Astrocyte (in vitro differentiated cells and primary cell): ENCODE measurements at regions not wholly inside any gene's neighbourhood (a gene's known extent, or its start where the extent isn't known, plus 50 kb on each side); places are given as distances from the start of the nearest gene placed in this dataset.
"Not testable (repeated sequence)": the region's sequence is repeated elsewhere in the genome, so short reads cannot be mapped to it uniquely, and the experiment has no call there.

ENCODE experiments used
- DNase-seq: peaks from one replicate; pipeline ENCODE4 v3.0.0-alpha.2; 2010; ENCODE audit warnings: low read depth
- FAIRE-seq: peaks from 2 replicates; lab custom pipeline; 2011; peaks lifted over from hg19 to GRCh38; lab: Jason Lieb, UNC
- H2AFZ ChIP-seq: 2 replicates; pipeline ENCODE4 v1.6.0; 2012; ENCODE audit warnings: low read depth, low read length, inconsistent platforms
- H3K27ac ChIP-seq: 2 replicates; pipeline ENCODE4 v1.5.1; 2011; ENCODE audit warnings: low read depth, low read length, inconsistent platforms
- H3K27me3 ChIP-seq: 2 replicates; pipeline ENCODE4 v1.6.0; 2011; ENCODE audit warnings: low read length, inconsistent platforms; ENCODE audit not compliant: insufficient read depth
- H3K36me3 ChIP-seq: 2 replicates; pipeline ENCODE4 v1.5.1; 2011; ENCODE audit warnings: low read length, inconsistent platforms; ENCODE audit not compliant: insufficient read depth
- H3K4me1 ChIP-seq: 2 replicates; pipeline ENCODE4 v1.5.1; 2011; ENCODE audit warnings: low read length, inconsistent platforms; ENCODE audit not compliant: insufficient read depth
- H3K4me2 ChIP-seq: 2 replicates; pipeline ENCODE4 v1.6.0; 2012; ENCODE audit warnings: low read length, inconsistent platforms
- H3K4me3 ChIP-seq: 2 replicates; pipeline ENCODE4 v1.5.1; 2011; ENCODE audit warnings: low read depth, mild to moderate bottlenecking, low read length, inconsistent platforms; ENCODE audit not compliant: insufficient read depth
- H3K79me2 ChIP-seq: 2 replicates; pipeline ENCODE4 v1.6.0; 2012; ENCODE audit warnings: mild to moderate bottlenecking, low read length, inconsistent platforms; ENCODE audit not compliant: insufficient read depth
- H3K9ac ChIP-seq: 2 replicates; pipeline ENCODE4 v1.6.0; 2012; ENCODE audit warnings: mild to moderate bottlenecking, low read length, inconsistent platforms
- H3K9me3 ChIP-seq: 2 replicates; pipeline ENCODE4 v1.5.1; 2012; ENCODE audit warnings: low read depth, mild to moderate bottlenecking, low read length, inconsistent platforms; ENCODE audit not compliant: insufficient read depth
- H4K20me1 ChIP-seq: 2 replicates; pipeline ENCODE4 v1.6.0; 2012; ENCODE audit warnings: low read length, inconsistent platforms; ENCODE audit not compliant: insufficient read depth
- H3K27ac Mint-ChIP-seq: one replicate; pipeline ENCODE4 v1.8.0; 2021; ENCODE audit warnings: mild to moderate bottlenecking, mixed read lengths; ENCODE audit not compliant: unreplicated experiment
- H3K27me3 Mint-ChIP-seq: one replicate; pipeline ENCODE4 v1.8.0; 2021; ENCODE audit warnings: low read depth, mixed read lengths; ENCODE audit not compliant: unreplicated experiment
- H3K36me3 Mint-ChIP-seq: one replicate; pipeline ENCODE4 v1.8.0; 2021; ENCODE audit warnings: low read depth, mixed read lengths; ENCODE audit not compliant: unreplicated experiment
- H3K4me1 Mint-ChIP-seq: one replicate; pipeline ENCODE4 v1.8.0; 2021; ENCODE audit warnings: low read depth, mixed read lengths; ENCODE audit not compliant: unreplicated experiment
- H3K4me3 Mint-ChIP-seq: one replicate; pipeline ENCODE4 v1.8.0; 2021; ENCODE audit warnings: mild to moderate bottlenecking, moderate library complexity, mixed read lengths; ENCODE audit not compliant: unreplicated experiment
- H3K9me3 Mint-ChIP-seq: one replicate; pipeline ENCODE4 v1.8.0; 2021; ENCODE audit warnings: mild to moderate bottlenecking, mixed read lengths; ENCODE audit not compliant: unreplicated experiment
- EZH2 ChIP-seq: IDR thresholded peaks from 2 replicates; pipeline ENCODE4 v1.6.1; 2012; ENCODE audit warnings: mild to moderate bottlenecking, low read length, inconsistent platforms; ENCODE audit not compliant: insufficient read depth
- TF ChIP-seq, protein P1 (sequence below): IDR thresholded peaks from 2 replicates; pipeline ENCODE4 v1.5.1; 2011; ENCODE audit warnings: low read depth, mild to moderate bottlenecking, inconsistent platforms, low read length, moderate library complexity; ENCODE audit not compliant: insufficient read depth

GRCh38 chr1:192461684-192462083 lies 113.9 kb upstream of the RGS1 start:
- Mint-ChIP-seq H3K9me3 (no peaks in the 10 kb centered on the region), H3K4me1 (no peaks in the 10 kb centered on the region), H3K4me3 (no peak overlapping the region), H3K36me3 (no peaks in the 10 kb centered on the region), H3K27me3 (no peaks in the 10 kb centered on the region), H3K27ac (no peak overlapping the region)
- Histone ChIP-seq H4K20me1 (no peaks in the 10 kb centered on the region), H2AFZ (no peak overlapping the region), H3K79me2 (no peaks in the 10 kb centered on the region), H3K27me3 (no peaks in the 10 kb centered on the region), H3K9ac (no peak overlapping the region), H3K4me1 (no peaks in the 10 kb centered on the region), H3K4me3 (no peak overlapping the region), H3K36me3 (no peaks in the 10 kb centered on the region), H3K27ac (no peak overlapping the region), H3K9me3 (no peaks in the 10 kb centered on the region), H3K4me2 (no peak overlapping the region)
- DNase-seq (no peak), FAIRE-seq (no peak)
- TF ChIP-seq, protein P1, sequence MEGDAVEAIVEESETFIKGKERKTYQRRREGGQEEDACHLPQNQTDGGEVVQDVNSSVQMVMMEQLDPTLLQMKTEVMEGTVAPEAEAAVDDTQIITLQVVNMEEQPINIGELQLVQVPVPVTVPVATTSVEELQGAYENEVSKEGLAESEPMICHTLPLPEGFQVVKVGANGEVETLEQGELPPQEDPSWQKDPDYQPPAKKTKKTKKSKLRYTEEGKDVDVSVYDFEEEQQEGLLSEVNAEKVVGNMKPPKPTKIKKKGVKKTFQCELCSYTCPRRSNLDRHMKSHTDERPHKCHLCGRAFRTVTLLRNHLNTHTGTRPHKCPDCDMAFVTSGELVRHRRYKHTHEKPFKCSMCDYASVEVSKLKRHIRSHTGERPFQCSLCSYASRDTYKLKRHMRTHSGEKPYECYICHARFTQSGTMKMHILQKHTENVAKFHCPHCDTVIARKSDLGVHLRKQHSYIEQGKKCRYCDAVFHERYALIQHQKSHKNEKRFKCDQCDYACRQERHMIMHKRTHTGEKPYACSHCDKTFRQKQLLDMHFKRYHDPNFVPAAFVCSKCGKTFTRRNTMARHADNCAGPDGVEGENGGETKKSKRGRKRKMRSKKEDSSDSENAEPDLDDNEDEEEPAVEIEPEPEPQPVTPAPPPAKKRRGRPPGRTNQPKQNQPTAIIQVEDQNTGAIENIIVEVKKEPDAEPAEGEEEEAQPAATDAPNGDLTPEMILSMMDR = no peak
- no peak for TF ChIP-seq EZH2

- FAIRE-seq (no peak), DNase-seq (no peak)
- Mint-ChIP-seq H3K36me3 (no peaks in the 10 kb centered on the region), H3K27ac (no peak overlapping the region), H3K9me3 (no peaks in the 10 kb centered on the region), H3K4me3 (no peak overlapping the region), H3K4me1 (no peaks in the 10 kb centered on the region), H3K27me3 (no peaks in the 10 kb centered on the region)
- Histone ChIP-seq H3K27ac (no peak overlapping the region), H3K4me3 (no peak overlapping the region), H2AFZ (no peak overlapping the region), H3K27me3 (no peaks in the 10 kb centered on the region), H4K20me1 (no peaks in the 10 kb centered on the region), H3K9ac (no peak overlapping the region), H3K4me2 (no peak overlapping the region), H3K79me2 (no peaks in the 10 kb centered on the region), H3K4me1 (no peaks in the 10 kb centered on the region), H3K36me3 (no peaks in the 10 kb centered on the region), H3K9me3 (no peaks in the 10 kb centered on the region)
- TF ChIP-seq, protein P1 = no peak
- TF ChIP-seq EZH2 = no peak
Measured at GRCh38 chr1:192462616-192463015, 113.0 kb upstream of the RGS1 start.

DNA sequence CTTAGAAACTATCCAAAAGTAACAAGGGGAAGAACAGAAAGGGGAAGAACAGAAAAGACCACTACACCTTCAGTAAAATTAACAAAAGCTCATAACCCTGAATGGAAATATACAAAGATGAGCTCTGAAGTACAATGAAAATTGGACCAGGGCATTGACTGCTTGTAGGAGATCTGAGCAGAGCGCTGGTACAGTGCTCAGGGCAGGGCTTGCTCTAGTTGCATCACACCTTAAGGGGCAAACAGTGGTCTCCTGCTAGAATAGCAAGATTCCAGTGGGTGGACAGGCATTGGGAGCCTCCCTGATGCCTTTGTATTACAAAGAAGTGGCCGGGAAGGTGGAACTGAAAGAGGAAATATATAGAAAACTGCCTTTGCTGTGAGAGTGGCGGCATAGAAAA lies 111.9 kb upstream of the RGS1 start:
- Histone ChIP-seq H3K79me2 (no peaks in the 10 kb centered on the region), H3K9ac (no peak overlapping the region), H3K4me1 (no peaks in the 10 kb centered on the region), H2AFZ (no peak overlapping the region), H3K27ac (no peak overlapping the region), H4K20me1 (no peaks in the 10 kb centered on the region), H3K27me3 (no peaks in the 10 kb centered on the region), H3K9me3 (no peaks in the 10 kb centered on the region), H3K36me3 (no peaks in the 10 kb centered on the region), H3K4me2 (no peak overlapping the region), H3K4me3 (no peak overlapping the region)
- no peaks in the 10 kb centered on the region for H3K27me3 Mint-ChIP-seq
- TF ChIP-seq, protein P1 = no peak
- TF ChIP-seq EZH2 = no peak
- H3K27ac Mint-ChIP-seq = no peak overlapping the region
- H3K4me1 Mint-ChIP-seq = no peaks in the 10 kb centered on the region
- H3K9me3 Mint-ChIP-seq = no peaks in the 10 kb centered on the region
- FAIRE-seq (no peak), DNase-seq (no peak)
- H3K4me3 Mint-ChIP-seq = no peak overlapping the region
- H3K36me3 Mint-ChIP-seq = no peaks in the 10 kb centered on the region

GRCh38 chr1:192465221-192465620 lies 110.4 kb upstream of the RGS1 start:
- H3K27me3 Mint-ChIP-seq, H3K4me3 Mint-ChIP-seq, H3K9me3 Mint-ChIP-seq, H3K4me2 ChIP-seq, H3K9ac ChIP-seq, H3K4me3 ChIP-seq, DNase-seq, H2AFZ ChIP-seq, H3K79me2 ChIP-seq, H3K27ac Mint-ChIP-seq, H3K36me3 Mint-ChIP-seq, H3K9me3 ChIP-seq, H3K4me1 ChIP-seq, H3K27me3 ChIP-seq, H3K4me1 Mint-ChIP-seq, H3K36me3 ChIP-seq, FAIRE-seq, H4K20me1 ChIP-seq, H3K27ac ChIP-seq: not testable (repeated sequence)
